M059J (cell line): ENCODE measurements at regions not wholly inside any gene's neighbourhood (a gene's known extent, or its start where the extent isn't known, plus 50 kb on each side); places are given as distances from the start of the nearest gene placed in this dataset.
"Not testable (repeated sequence)": the region's sequence is repeated elsewhere in the genome, so short reads cannot be mapped to it uniquely, and the experiment has no call there.

Experiments used
- DNase-seq: peaks from one replicate; pipeline ENCODE4 v3.0.0-alpha.2; 2012; ENCODE audit warnings: low read depth

DNA sequence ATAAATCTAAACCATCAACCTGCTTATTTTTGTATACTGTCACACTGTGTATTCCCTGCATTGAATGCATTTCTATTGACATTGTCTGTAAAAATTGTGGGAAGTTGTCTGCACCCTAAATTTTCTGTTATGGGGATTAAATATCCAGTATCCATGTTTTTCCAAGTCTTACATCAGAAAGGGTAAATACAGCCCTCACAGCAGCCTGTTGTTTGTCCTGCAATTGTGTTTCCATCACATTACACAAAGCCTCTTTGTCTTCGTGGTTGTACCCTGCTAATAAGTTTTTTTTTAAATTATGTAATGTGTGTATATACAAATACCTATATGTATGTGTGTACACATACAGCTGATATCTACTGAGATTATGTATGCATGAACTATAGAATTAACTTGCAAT lies 109.2 kb upstream of the PTPN20 start:
- DNase-seq, result not testable (repeated sequence)

DNA sequence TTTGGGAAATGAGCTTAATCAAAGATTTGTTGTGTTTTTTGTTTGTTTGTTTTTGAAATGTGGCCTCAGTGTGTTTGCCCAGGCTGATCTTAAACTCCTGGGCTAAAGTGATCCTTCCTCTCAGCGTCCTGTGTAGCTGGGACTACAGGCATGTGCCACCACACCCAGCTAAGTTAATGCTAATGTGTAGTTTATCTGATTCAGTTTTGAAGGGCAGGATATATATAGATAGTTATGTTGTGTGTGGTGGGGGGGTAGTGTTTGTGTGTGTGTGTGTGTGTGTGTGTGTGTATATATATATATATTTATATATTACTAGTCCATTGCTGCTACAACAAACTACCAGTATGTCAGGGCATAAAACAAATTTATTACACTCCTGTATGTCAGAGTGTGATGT lies 108.1 kb upstream of the PTPN20 start:
- DNase-seq, result not testable (repeated sequence)

DNA sequence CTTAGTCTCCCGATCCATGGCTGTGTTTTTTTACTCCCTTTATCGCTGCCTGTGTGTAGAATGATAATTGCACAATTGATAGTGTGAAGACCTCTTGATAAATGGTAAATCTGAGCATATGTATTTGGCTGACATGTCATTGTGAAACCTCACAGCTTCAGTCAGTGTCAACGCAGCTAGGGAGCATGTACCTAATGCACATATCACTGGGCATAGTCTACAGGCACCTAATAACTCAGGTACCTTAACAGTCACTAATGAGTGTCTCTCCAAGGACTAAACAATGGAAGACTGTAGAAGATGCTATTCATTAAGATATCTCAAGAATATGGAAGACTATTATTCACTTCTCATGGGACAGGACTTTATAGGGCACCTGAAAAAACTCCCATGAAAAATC lies 101.0 kb upstream of the PTPN20 start:
- not testable (repeated sequence) for DNase-seq

DNA sequence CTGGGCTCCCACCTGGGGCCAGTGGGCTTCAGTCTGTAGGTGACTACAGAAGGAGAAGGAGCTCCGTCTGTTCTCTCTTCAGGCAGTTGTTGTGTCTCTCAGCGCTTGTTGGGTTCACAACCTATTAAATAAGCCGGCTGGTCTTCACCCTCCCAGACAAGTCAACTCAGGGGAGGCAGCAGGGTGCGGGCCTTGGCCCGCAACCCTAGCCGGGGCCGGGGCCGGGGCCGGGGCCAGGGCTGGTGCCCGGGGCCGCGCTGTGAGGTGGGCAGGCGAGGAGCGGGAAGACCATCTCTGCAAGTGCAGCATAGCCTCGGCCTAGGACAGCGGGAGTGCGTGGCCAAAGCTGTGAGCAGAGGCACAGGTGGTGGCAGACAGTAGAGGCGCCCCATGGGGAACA lies 95.1 kb upstream of the PTPN20 start:
- not testable (repeated sequence) for DNase-seq

GRCh38 chr10:46840393-46841050 lies 70.7 kb upstream of the PTPN20 start:
- not testable (repeated sequence) for DNase-seq

- not testable (repeated sequence) for DNase-seq
Observed at GRCh38 chr10:46841051-46841593, 70.1 kb upstream of the PTPN20 start.

DNA sequence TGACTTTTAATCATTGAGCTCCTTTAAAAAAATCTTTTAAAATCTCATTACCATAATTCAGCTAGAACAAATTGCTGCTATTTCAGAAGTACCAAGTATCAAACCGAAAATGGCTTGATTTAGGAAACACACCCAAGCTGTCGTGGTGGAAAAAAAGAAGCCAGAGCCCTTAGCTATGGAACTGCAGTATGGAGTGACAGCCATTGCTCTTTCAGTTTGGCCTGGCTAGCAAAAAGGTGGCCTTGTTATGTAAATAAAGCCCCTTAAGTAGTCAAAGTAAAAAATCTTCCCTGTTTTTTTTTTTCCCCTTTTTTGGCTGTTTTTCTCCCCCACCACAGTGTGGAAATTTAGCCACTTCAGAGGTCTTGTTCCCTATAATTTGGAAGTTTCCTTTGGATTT lies 66.0 kb upstream of the PTPN20 start:
- not testable (repeated sequence) for DNase-seq

DNA sequence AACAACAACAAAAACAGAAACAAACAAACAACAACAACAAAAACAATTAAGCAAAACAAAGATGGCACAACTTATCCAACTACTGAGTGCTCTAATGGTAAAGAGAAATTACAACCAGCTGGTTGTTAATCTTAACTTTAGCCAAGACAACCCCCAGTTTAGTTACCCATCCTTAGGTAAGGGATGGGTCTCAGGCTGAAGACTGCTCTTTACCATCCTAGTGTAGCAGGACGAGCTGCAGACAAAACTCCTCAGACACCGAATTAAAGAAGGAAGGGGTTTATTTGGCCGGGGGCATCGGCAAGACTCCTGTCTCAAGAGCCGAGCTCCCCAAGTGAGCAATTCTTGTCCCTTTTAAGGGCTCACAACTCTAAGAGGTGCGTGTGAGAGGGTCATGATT lies 65.6 kb upstream of the PTPN20 start:
- DNase-seq, result not testable (repeated sequence)

DNA sequence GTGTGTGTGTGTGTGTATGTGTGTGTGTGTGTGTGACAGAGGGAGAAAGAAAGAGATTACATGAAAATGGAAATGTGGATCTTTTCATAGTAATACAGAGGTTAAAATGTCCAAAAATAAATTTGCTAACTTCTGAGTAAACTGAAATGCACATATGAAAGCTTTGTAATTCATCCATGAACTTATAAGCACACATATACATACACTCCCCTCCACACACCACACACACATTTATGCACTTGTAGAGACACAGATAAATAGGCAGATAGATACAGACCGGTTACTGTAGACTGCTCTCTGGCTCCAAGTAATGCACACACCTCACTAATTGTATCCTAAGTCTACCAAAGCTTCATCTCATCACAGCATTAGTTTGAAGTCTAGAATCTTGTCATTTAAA lies 50.5 kb upstream of the PTPN20 start:
- not testable (repeated sequence) for DNase-seq
